ENCODE measurements at regions not wholly inside any gene's neighbourhood (a gene's known extent, or its start where the extent isn't known, plus 50 kb on each side); places are given as distances from the start of the nearest gene placed in this dataset.

DNA sequence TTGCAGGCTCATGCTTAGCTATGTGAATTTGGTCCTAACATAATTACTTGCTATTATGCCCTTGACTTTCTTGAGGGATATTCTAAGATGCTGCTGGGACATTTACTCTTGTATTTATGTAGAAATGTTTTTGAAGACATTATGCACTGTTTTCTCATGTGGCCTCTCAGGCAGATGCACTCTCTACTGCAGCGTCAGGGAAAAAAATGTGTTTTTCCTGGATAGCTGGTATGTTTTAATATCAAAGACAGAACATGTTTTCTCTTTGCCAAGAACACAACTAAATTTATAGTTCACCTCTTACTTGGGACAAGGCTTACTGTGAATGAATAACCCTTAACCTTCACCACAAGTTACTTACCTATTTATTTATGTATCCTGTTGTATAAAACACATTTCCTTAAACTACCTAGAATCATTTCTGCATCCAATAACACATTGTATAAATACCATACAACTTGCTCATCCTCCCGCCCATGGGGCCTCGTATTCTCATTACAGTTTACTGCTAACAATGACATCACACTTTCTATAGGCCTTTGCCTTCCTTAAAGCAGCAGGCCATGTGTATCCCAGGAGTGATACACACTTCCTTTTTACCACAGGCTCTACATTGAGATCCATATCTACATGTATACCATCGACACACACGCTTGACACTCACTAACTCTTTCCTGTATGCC is 178.7 kb downstream of the SLIT2 start:
- intact Hi-C loops (cut with DNase I): no loop called here

DNA sequence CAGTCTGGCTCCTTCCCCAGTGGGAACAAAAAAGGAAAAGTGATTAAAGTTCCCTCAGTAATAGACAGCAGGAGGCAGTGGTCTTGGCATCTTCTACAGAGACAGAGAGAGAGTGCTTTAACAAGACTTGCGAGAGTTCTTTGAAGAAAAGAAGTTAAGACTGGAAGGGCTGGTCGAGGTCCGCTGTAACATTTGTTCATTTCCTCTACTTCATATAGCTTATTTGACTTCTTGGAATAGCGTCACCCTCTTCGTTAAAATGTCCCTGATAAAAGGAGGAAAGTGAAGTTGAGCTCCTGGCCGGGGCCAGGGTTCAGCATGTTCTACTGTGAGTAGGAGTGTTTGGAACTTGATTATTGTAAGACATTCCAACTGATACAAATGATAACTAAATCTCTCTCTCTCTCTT is 179.8 kb downstream of the SLIT2 start:
- ATAC-seq (ENCODE audit: poor library complexity): peak; percentile 66

More for the DNA sequence above, 178.7 kb downstream of the SLIT2 start:
- DNase-seq (no peak), ATAC-seq (ENCODE audit: poor library complexity) (no peak)

DNA sequence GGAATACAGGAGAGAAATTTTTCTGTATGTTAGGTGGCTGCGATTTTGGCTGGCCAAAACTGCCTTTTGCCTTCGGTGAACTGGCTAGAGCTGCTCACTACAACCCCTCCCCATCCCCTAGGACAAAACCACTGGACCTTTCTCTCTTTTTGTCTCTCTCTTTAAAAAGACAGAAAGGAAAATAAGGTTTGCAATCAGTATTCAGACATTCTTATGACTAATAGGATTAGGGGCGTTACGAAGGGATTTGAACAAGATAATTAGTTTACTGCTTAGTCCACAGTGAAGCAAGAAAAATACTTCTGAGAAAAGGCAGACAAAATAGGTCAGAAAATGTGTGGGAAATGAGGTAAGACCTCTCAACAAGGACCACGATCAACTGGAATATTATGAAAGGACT is 180.4 kb downstream of the SLIT2 start:
- DNase-seq: no peak
- ATAC-seq (ENCODE audit: poor library complexity): peak; percentile 52
- intact Hi-C loops (cut with DNase I): no loop called here

More for the DNA sequence above, 179.8 kb downstream of the SLIT2 start:
- intact Hi-C loops (cut with DNase I): no loop called here
- no peak for DNase-seq

DNA sequence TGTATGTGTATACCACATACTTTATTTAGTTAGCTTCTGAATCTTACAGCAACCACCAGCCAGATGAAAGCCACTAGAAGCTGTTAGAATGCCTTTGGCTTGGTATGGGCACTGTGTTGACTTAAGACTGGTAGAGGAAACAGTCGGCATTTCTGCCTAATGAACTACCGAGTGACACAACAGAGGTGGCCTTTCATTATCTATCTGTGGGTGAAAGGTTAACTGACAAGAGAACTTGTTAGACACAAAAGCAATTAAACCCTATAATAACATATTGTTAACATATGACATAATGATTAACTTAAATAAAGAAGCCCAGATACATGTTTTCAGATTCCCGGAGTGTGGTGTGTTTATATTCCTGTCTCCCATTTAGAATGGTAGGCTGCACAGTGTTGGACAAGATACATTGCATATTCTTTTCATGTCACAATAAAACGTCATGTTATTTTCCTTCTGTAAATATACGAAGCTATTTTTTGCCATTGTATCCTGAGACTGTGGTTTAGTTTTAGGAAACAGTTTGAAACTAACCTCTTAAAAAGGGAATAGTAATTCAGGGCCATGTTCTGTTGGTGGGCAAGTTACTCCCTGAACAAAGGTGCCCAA is 181.5 kb downstream of the SLIT2 start:
- ATAC-seq (ENCODE audit: poor library complexity) (no peak), DNase-seq (no peak)
- intact Hi-C loops (cut with DNase I): no loop called here

DNA sequence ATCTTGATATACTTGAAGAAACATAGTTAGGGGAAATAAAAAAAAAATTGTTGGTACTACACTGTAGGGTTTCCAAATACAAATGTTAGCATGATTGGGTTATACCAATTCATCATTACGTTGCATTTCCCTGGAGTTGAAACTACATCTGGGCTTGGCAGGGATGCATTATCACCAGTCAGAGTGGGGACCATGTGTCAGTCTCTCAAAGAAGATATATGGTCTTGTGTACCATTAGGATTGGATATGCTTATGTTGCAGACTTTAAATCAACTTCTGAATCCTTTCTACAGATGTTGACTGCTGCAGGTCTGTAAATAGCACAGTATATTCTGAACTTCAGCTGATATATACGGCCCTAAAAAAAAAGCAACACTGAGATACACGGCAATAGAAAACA is 188.5 kb downstream of the SLIT2 start:
- no peak for DNase-seq
- intact Hi-C loops (cut with DNase I): no loop called here

GRCh38 chr4:20443015-20443805 is 191.5 kb downstream of the SLIT2 start:
- ATAC-seq (ENCODE audit: poor library complexity): no peak
- DNase-seq: no peak
- intact Hi-C loops (cut with DNase I): no loop called here

More for the DNA sequence above, 188.5 kb downstream of the SLIT2 start:
- ATAC-seq (ENCODE audit: poor library complexity): no peak

- DNase-seq (no peak), ATAC-seq (ENCODE audit: poor library complexity) (no peak)
- intact Hi-C loops (cut with DNase I): no loop called here
Measured at GRCh38 chr4:20444599-20445337, 193.1 kb downstream of the SLIT2 start.

GRCh38 chr4:20445933-20446723 is 194.4 kb downstream of the SLIT2 start:
- DNase-seq (no peak), ATAC-seq (ENCODE audit: poor library complexity) (no peak)
- intact Hi-C loops (cut with DNase I): no loop called here

- DNase-seq: no peak
- no peak for ATAC-seq (ENCODE audit: poor library complexity)
- intact Hi-C loops (cut with DNase I): no loop called here
Measured at GRCh38 chr4:20447103-20447502, 195.4 kb downstream of the SLIT2 start.

- no peak for DNase-seq
- intact Hi-C loops (cut with DNase I): no loop called here
- no peak for ATAC-seq (ENCODE audit: poor library complexity)
Measured at GRCh38 chr4:20451986-20452385, 200.3 kb downstream of the SLIT2 start.

- intact Hi-C loops (cut with DNase I): no loop called here
- ATAC-seq (ENCODE audit: poor library complexity) (no peak), DNase-seq (no peak)
Measured at GRCh38 chr4:20454515-20454914, 202.8 kb downstream of the SLIT2 start.

DNA sequence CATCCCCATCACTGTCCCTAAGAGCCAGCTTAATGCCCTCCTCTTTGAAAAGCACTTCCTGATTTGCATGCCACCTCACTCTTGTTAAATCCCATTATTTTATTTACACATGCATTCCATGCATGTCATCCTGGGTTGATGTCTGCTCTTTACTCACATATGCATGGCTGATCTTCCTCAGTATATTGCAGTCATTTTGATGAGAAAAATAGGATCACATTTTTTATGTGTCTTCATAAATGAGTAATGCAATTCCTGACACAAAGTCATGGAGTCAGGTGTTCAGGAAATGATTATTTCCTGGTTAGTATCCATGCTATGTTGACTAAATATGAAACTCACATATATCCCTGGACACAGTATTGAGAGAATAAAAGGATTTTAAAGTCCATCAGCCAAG is 204.7 kb downstream of the SLIT2 start:
- intact Hi-C loops (cut with DNase I): no loop called here
- ATAC-seq (ENCODE audit: poor library complexity): no peak
- DNase-seq: no peak

- intact Hi-C loops (cut with DNase I): no loop called here
- ATAC-seq (ENCODE audit: poor library complexity) (no peak), DNase-seq (no peak)
Measured at GRCh38 chr4:20462426-20463175, 210.9 kb downstream of the SLIT2 start.

DNA sequence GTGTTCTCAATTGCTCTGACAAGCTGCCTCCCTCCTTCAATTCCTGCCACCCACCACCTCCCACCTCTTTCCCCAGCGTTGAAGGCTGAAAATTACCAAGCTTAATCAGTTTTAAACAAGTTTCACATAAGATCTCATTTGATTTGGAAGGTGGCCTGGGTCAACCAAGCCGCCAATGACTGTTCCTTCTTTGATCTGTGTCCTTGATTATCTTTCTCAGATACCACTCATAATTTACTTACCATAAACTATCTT is 211.4 kb downstream of the SLIT2 start:
- no peak for DNase-seq
- ATAC-seq (ENCODE audit: poor library complexity): no peak
- intact Hi-C loops (cut with DNase I): no loop called here

DNA sequence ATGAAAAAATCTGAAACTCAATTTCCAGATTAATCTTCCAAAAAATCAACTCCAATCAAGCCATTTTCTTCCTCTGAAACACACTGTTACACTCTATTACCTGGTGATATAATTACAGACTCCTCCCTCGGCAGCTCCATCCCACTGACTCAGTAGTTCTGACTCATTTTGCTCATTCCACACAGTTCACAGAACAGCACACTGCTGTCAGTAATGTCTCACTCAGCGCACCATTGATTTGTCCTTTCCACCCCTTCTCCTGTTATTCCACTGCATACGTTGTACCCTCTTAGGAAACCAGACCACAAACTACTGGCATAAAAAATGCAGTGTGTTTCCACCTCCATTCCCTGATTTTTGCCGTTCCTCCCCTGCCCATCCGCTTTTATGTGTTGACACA is 212.7 kb downstream of the SLIT2 start:
- DNase-seq: no peak
- intact Hi-C loops (cut with DNase I): no loop called here
- no peak for ATAC-seq (ENCODE audit: poor library complexity)

- ATAC-seq (ENCODE audit: poor library complexity) (no peak), DNase-seq (no peak)
- intact Hi-C loops (cut with DNase I): no loop called here
Measured at GRCh38 chr4:20474119-20474518, 222.4 kb downstream of the SLIT2 start.

GRCh38 chr4:20478412-20478811 is 221.8 kb upstream of the PACRGL start:
- DNase-seq (no peak), ATAC-seq (ENCODE audit: poor library complexity) (no peak)
- intact Hi-C loops (cut with DNase I): no loop called here
